ENCODE measurements at regions not wholly inside any gene's neighbourhood (a gene's known extent, or its start where the extent isn't known, plus 50 kb on each side); places are given as distances from the start of the nearest gene placed in this dataset.
"Not testable (repeated sequence)": the region's sequence is repeated elsewhere in the genome, so short reads cannot be mapped to it uniquely, and the experiment has no call there.

GRCh38 chr11:128031538-128032134, 555.7 kb downstream of the ETS1 start:
- not testable (repeated sequence) for TF ChIP-seq FOXK1 (CRISPR knock-in tag; IDR thresholded peaks at IDR 0.05); ZNF423 (CRISPR knock-in tag; IDR thresholded peaks at IDR 0.05); ATF2 (CRISPR knock-in tag; IDR thresholded peaks at IDR 0.05; ENCODE audit: borderline replicate concordance, low read depth); NFATC4 (CRISPR knock-in tag; IDR thresholded peaks at IDR 0.05); E2F1 (CRISPR knock-in tag; IDR thresholded peaks at IDR 0.05); CREB1 (CRISPR knock-in tag; IDR thresholded peaks at IDR 0.05); JUN (CRISPR knock-in tag; IDR thresholded peaks at IDR 0.05)
- TF ChIP-seq, protein P1, sequence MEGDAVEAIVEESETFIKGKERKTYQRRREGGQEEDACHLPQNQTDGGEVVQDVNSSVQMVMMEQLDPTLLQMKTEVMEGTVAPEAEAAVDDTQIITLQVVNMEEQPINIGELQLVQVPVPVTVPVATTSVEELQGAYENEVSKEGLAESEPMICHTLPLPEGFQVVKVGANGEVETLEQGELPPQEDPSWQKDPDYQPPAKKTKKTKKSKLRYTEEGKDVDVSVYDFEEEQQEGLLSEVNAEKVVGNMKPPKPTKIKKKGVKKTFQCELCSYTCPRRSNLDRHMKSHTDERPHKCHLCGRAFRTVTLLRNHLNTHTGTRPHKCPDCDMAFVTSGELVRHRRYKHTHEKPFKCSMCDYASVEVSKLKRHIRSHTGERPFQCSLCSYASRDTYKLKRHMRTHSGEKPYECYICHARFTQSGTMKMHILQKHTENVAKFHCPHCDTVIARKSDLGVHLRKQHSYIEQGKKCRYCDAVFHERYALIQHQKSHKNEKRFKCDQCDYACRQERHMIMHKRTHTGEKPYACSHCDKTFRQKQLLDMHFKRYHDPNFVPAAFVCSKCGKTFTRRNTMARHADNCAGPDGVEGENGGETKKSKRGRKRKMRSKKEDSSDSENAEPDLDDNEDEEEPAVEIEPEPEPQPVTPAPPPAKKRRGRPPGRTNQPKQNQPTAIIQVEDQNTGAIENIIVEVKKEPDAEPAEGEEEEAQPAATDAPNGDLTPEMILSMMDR (IDR thresholded peaks at IDR 0.05), result peak; percentile 53; the same call in 1 of the 2 replicates
- TF ChIP-seq, protein P2, sequence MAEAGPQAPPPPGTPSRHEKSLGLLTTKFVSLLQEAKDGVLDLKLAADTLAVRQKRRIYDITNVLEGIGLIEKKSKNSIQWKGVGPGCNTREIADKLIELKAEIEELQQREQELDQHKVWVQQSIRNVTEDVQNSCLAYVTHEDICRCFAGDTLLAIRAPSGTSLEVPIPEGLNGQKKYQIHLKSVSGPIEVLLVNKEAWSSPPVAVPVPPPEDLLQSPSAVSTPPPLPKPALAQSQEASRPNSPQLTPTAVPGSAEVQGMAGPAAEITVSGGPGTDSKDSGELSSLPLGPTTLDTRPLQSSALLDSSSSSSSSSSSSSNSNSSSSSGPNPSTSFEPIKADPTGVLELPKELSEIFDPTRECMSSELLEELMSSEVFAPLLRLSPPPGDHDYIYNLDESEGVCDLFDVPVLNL (CRISPR knock-in tag; IDR thresholded peaks at IDR 0.05; ENCODE audit: borderline replicate concordance, low read depth), result not testable (repeated sequence)
- TF ChIP-seq, protein P3, sequence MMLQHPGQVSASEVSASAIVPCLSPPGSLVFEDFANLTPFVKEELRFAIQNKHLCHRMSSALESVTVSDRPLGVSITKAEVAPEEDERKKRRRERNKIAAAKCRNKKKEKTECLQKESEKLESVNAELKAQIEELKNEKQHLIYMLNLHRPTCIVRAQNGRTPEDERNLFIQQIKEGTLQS (CRISPR knock-in tag; conservative IDR thresholded peaks at IDR 0.05), result not testable (repeated sequence)
- TF ChIP-seq, protein P4, sequence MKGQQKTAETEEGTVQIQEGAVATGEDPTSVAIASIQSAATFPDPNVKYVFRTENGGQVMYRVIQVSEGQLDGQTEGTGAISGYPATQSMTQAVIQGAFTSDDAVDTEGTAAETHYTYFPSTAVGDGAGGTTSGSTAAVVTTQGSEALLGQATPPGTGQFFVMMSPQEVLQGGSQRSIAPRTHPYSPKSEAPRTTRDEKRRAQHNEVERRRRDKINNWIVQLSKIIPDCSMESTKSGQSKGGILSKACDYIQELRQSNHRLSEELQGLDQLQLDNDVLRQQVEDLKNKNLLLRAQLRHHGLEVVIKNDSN (CRISPR knock-in tag; IDR thresholded peaks at IDR 0.05), result not testable (repeated sequence)
- TF ChIP-seq ZNF396 (CRISPR knock-in tag; IDR thresholded peaks at IDR 0.05; ENCODE audit: borderline replicate concordance) (0 out of 2 replicates have a peak, but pooled peaks have one; percentile 40), SP1 (CRISPR knock-in tag; conservative IDR thresholded peaks at IDR 0.05) (0 out of 2 replicates have a peak, but pooled peaks have one; percentile 21)

Data from WTC11 (cell line).